ENCODE measurements at regions not wholly inside any gene's neighbourhood (a gene's known extent, or its start where the extent isn't known, plus 50 kb on each side); places are given as distances from the start of the nearest gene placed in this dataset.
A peak's percentile ranks its signal among the peaks of the same experiment; 100 is the strongest.

DNA sequence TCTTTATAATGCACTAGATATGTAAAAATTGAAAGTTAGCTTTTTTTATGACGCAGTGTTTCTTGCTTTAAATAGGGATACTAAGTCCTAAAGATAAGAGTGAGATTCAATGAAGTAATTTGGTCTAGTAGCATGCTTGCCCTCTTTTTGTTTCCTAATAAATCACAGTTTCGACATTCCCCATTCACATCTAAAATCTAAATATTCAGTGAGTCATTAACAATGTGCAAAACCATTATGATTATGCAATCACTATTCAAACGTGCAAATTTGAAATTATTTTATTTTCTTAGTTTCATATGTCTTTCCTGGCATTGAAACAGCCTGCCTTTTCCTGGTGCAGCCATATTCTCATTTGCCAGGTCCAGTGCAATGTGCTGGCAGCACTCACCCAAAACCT, 1350.5 kb upstream of the PABPC4L start:
- intact Hi-C loops (cut with micrococcal nuclease) = no loop called here
- CTCF ChIA-PET = no interaction called here
- Histone ChIP-seq H3K79me2 (ENCODE audit: insufficient read depth, low read length) (no peaks in the 10 kb centered on the region), H4K20me1 (ENCODE audit: insufficient read depth) (no peaks in the 10 kb centered on the region), H3K4me1 (ENCODE audit: control insufficient read depth in 1 of 2, insufficient read depth in 2 of 2, low read length in 2 of 2) (no peaks in the 10 kb centered on the region), H3K27me3 (ENCODE audit: insufficient read depth, low read length) (no peaks in the 10 kb centered on the region), H2AFZ (ENCODE audit: low read depth, low read length, poor library complexity, severe bottlenecking) (no peak overlapping the region), H3K9me2 (ENCODE audit: insufficient read depth) (no peaks in the 10 kb centered on the region), H3K4me2 (ENCODE audit: low read length) (no peak overlapping the region), H3K9ac (ENCODE audit: low read length) (no peak overlapping the region), H3K36me3 (ENCODE audit: control insufficient read depth in 1 of 2, insufficient read depth in 2 of 2, low read length in 2 of 2) (no peaks in the 10 kb centered on the region), H3K27ac (ENCODE audit: low read depth, low read length) (no peak overlapping the region), H3K9me3 (ENCODE audit: control insufficient read depth in 1 of 2, insufficient read depth in 1 of 2, low read depth in 1 of 2, low read length in 2 of 2) (no peaks in the 10 kb centered on the region), H3K4me3 (replicated peaks in 1 of 2; ENCODE audit: low read depth in 1 of 2, low read length in 2 of 2) (no peak overlapping the region)
- ATAC-seq = no peak
- no TSS peak for BruUV-seq (replicated peaks)
- no peak for DNase-seq (ENCODE audit: low read depth, low spot score)
- TF ChIP-seq ELF1 (IDR thresholded peaks at IDR 0.05; ENCODE audit: borderline replicate concordance, low read depth) = no peak
- no peak for TF ChIP-seq ATF3 (IDR thresholded peaks at IDR 0.05)
- TF ChIP-seq FOSL1 (IDR thresholded peaks at IDR 0.05; ENCODE audit: low read depth) = no peak
- RAD21 ChIA-PET (ENCODE audit: low non-redundant PET in 1 of 2, low total read pairs in 2 of 2, uncharacterized antibody in 2 of 2, unreplicated experiment in 2 of 2) = no interaction called here
- POLR2A ChIA-PET = no interaction called here

- ChIA-PET CTCF (no interaction called here), RAD21 (ENCODE audit: low non-redundant PET in 1 of 2, low total read pairs in 2 of 2, uncharacterized antibody in 2 of 2, unreplicated experiment in 2 of 2) (no interaction called here)
Observed at GRCh38 chr4:135548711-135549110, 1347.1 kb upstream of the PABPC4L start.

More at GRCh38 chr4:135548711-135549110, 1347.1 kb upstream of the PABPC4L start:
- DNase-seq (ENCODE audit: low read depth, low spot score) = no peak
- H3K9ac ChIP-seq (ENCODE audit: low read length) = no peak overlapping the region
- H3K79me2 ChIP-seq (ENCODE audit: insufficient read depth, low read length) = no peaks in the 10 kb centered on the region
- no peaks in the 10 kb centered on the region for H3K36me3 ChIP-seq (ENCODE audit: control insufficient read depth in 1 of 2, insufficient read depth in 2 of 2, low read length in 2 of 2)
- no peaks in the 10 kb centered on the region for H4K20me1 ChIP-seq (ENCODE audit: insufficient read depth)
- TF ChIP-seq, protein P1, sequence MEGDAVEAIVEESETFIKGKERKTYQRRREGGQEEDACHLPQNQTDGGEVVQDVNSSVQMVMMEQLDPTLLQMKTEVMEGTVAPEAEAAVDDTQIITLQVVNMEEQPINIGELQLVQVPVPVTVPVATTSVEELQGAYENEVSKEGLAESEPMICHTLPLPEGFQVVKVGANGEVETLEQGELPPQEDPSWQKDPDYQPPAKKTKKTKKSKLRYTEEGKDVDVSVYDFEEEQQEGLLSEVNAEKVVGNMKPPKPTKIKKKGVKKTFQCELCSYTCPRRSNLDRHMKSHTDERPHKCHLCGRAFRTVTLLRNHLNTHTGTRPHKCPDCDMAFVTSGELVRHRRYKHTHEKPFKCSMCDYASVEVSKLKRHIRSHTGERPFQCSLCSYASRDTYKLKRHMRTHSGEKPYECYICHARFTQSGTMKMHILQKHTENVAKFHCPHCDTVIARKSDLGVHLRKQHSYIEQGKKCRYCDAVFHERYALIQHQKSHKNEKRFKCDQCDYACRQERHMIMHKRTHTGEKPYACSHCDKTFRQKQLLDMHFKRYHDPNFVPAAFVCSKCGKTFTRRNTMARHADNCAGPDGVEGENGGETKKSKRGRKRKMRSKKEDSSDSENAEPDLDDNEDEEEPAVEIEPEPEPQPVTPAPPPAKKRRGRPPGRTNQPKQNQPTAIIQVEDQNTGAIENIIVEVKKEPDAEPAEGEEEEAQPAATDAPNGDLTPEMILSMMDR (IDR thresholded peaks at IDR 0.05 in 2 of 3, conservative IDR thresholded peaks at IDR 0.05 in 1 of 3; ENCODE audit: borderline replicate concordance in 1 of 3, insufficient read depth in 1 of 3, low read depth in 2 of 3, low read length in 2 of 3) = no peak
- TF ChIP-seq ZFX (IDR thresholded peaks at IDR 0.05) (no peak), SRF (IDR thresholded peaks at IDR 0.05; ENCODE audit: low read depth) (no peak), SP1 (IDR thresholded peaks at IDR 0.05; ENCODE audit: low read depth) (no peak), CBX3 (IDR thresholded peaks at IDR 0.05; ENCODE audit: low read depth) (no peak), SIN3A (IDR thresholded peaks at IDR 0.05; ENCODE audit: low read depth) (no peak), RAD21 (IDR thresholded peaks at IDR 0.05; ENCODE audit: low read depth) (no peak), ATF3 (IDR thresholded peaks at IDR 0.05) (no peak), FOSL1 (IDR thresholded peaks at IDR 0.05; ENCODE audit: low read depth) (no peak), ELF1 (IDR thresholded peaks at IDR 0.05; ENCODE audit: borderline replicate concordance, low read depth) (no peak), JUND (IDR thresholded peaks at IDR 0.05) (no peak), ZNF274 (IDR thresholded peaks at IDR 0.05; ENCODE audit: low read depth, low read length) (no peak), EGR1 (IDR thresholded peaks at IDR 0.05; ENCODE audit: low read depth) (no peak), TCF7L2 (IDR thresholded peaks at IDR 0.05; ENCODE audit: borderline replicate concordance, extremely low read depth, insufficient read depth, insufficient read length) (no peak), POLR2AphosphoS5 (IDR thresholded peaks at IDR 0.05; ENCODE audit: low read depth, low read length) (no peak), CEBPB (IDR thresholded peaks at IDR 0.05; ENCODE audit: low read depth) (no peak)
- TF ChIP-seq, protein P2, sequence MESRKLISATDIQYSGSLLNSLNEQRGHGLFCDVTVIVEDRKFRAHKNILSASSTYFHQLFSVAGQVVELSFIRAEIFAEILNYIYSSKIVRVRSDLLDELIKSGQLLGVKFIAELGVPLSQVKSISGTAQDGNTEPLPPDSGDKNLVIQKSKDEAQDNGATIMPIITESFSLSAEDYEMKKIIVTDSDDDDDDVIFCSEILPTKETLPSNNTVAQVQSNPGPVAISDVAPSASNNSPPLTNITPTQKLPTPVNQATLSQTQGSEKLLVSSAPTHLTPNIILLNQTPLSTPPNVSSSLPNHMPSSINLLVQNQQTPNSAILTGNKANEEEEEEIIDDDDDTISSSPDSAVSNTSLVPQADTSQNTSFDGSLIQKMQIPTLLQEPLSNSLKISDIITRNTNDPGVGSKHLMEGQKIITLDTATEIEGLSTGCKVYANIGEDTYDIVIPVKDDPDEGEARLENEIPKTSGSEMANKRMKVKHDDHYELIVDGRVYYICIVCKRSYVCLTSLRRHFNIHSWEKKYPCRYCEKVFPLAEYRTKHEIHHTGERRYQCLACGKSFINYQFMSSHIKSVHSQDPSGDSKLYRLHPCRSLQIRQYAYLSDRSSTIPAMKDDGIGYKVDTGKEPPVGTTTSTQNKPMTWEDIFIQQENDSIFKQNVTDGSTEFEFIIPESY (IDR thresholded peaks at IDR 0.05; ENCODE audit: extremely low read depth, insufficient replicate concordance, low read length) = no peak
- H2AFZ ChIP-seq (ENCODE audit: low read depth, low read length, poor library complexity, severe bottlenecking) = peak overlapping the region; percentile 33
- no peaks in the 10 kb centered on the region for H3K4me1 ChIP-seq (ENCODE audit: control insufficient read depth in 1 of 2, insufficient read depth in 2 of 2, low read length in 2 of 2)
- no peak overlapping the region for H3K27ac ChIP-seq (ENCODE audit: low read depth, low read length)
- no peaks in the 10 kb centered on the region for H3K9me3 ChIP-seq (ENCODE audit: control insufficient read depth in 1 of 2, insufficient read depth in 1 of 2, low read depth in 1 of 2, low read length in 2 of 2)
- POLR2A ChIA-PET = no interaction called here
- H3K27me3 ChIP-seq (ENCODE audit: insufficient read depth, low read length) = no peaks in the 10 kb centered on the region
- intact Hi-C loops (cut with micrococcal nuclease) = no loop called here
- no TSS peak for BruUV-seq (replicated peaks)
- no peak for ATAC-seq
- H3K9me2 ChIP-seq (ENCODE audit: insufficient read depth) = no peaks in the 10 kb centered on the region
- H3K4me3 ChIP-seq (replicated peaks in 1 of 2; ENCODE audit: low read depth in 1 of 2, low read length in 2 of 2) = no peak overlapping the region
- no peak overlapping the region for H3K4me2 ChIP-seq (ENCODE audit: low read length)

Measured in HCT116 (cell line).